Skeletal muscle tissue (tissue), 3 donors: ENCODE measurements at regions not wholly inside any gene's neighbourhood (a gene's known extent, or its start where the extent isn't known, plus 50 kb on each side); places are given as distances from the start of the nearest gene placed in this dataset.

Source experiments
- H3K27ac ChIP-seq: one replicate; pipeline ENCODE4 v1.7.0; 2013; ENCODE audit warnings: mild to moderate bottlenecking, low read depth, low read length, inconsistent platforms
- H3K27me3 ChIP-seq, 3 donors: one replicate each; pipeline ENCODE4 v1.7.0; 2013; ENCODE audit warnings: low read length in 3 of 3; ENCODE audit not compliant: control insufficient read depth in 3 of 3, insufficient read depth in 3 of 3
- H3K36me3 ChIP-seq, 3 donors: one replicate each; pipeline ENCODE4 v1.7.0; 2013; ENCODE audit warnings: low read length in 3 of 3; ENCODE audit not compliant: control insufficient read depth in 3 of 3, insufficient read depth in 3 of 3
- H3K4me1 ChIP-seq, 3 donors: one replicate each; pipeline ENCODE4 v1.7.0; 2013; ENCODE audit warnings: low read length in 3 of 3, mild to moderate bottlenecking in 3 of 3; ENCODE audit not compliant: control insufficient read depth in 3 of 3, insufficient read depth in 3 of 3
- H3K4me3 ChIP-seq, 3 donors: one replicate each; pipeline ENCODE4 v1.7.0; 2013; ENCODE audit warnings: low read length in 3 of 3
- H3K9ac ChIP-seq, 3 donors: one replicate each; pipeline ENCODE4 v1.7.0; 2013; ENCODE audit warnings: low read length in 3 of 3, mild to moderate bottlenecking in 3 of 3, moderate library complexity in 2 of 3, low read depth in 1 of 3
- H3K9me3 ChIP-seq, 3 donors: one replicate each; pipeline ENCODE4 v1.7.0; 2013; ENCODE audit warnings: low read length in 3 of 3; ENCODE audit not compliant: control insufficient read depth in 3 of 3
- donor health status: Osteomylitis.

GRCh38 chr20:52805843-52806242 lies 166.3 kb upstream of the TSHZ2 start:
- no peaks in the 10 kb centered on the region for H3K27me3 ChIP-seq
- no peak overlapping the region for H3K4me3 ChIP-seq
- no peak overlapping the region for H3K27ac ChIP-seq
- no peak overlapping the region for H3K9ac ChIP-seq
- no peaks in the 10 kb centered on the region for H3K36me3 ChIP-seq
- no peaks in the 10 kb centered on the region for H3K9me3 ChIP-seq
- H3K4me1 ChIP-seq: no peaks in the 10 kb centered on the region

GRCh38 chr20:52805296-52805571 lies 166.9 kb upstream of the TSHZ2 start:
- Histone ChIP-seq H3K9me3 (no peaks in the 10 kb centered on the region), H3K4me1 (no peaks in the 10 kb centered on the region), H3K36me3 (no peaks in the 10 kb centered on the region), H3K27me3 (no peaks in the 10 kb centered on the region), H3K27ac (no peak overlapping the region), H3K4me3 (no peak overlapping the region), H3K9ac (no peak overlapping the region)

- Histone ChIP-seq H3K27me3 (no peaks in the 10 kb centered on the region), H3K36me3 (no peaks in the 10 kb centered on the region), H3K27ac (no peak overlapping the region), H3K9ac (no peak overlapping the region), H3K4me1 (no peaks in the 10 kb centered on the region), H3K4me3 (no peak overlapping the region), H3K9me3 (no peaks in the 10 kb centered on the region)
These were observed 167.5 kb upstream of the TSHZ2 start for GRCh38 chr20:52804497-52805295.

- Histone ChIP-seq H3K9me3 (no peaks in the 10 kb centered on the region), H3K4me1 (no peaks in the 10 kb centered on the region), H3K27ac (no peak overlapping the region), H3K4me3 (no peak overlapping the region), H3K9ac (no peak overlapping the region), H3K27me3 (no peaks in the 10 kb centered on the region), H3K36me3 (no peaks in the 10 kb centered on the region)
These were observed 170.5 kb upstream of the TSHZ2 start for GRCh38 chr20:52801628-52802006.

- Histone ChIP-seq H3K4me1 (no peaks in the 10 kb centered on the region), H3K27ac (no peak overlapping the region), H3K9me3 (no peaks in the 10 kb centered on the region), H3K9ac (no peak overlapping the region), H3K4me3 (no peak overlapping the region), H3K36me3 (no peaks in the 10 kb centered on the region), H3K27me3 (no peaks in the 10 kb centered on the region)
These were observed 171.2 kb upstream of the TSHZ2 start for GRCh38 chr20:52800734-52801627.

GRCh38 chr20:52799130-52799529 lies 173.0 kb upstream of the TSHZ2 start:
- H3K4me1 ChIP-seq: no peaks in the 10 kb centered on the region
- no peaks in the 10 kb centered on the region for H3K9me3 ChIP-seq
- no peak overlapping the region for H3K27ac ChIP-seq
- H3K27me3 ChIP-seq: no peaks in the 10 kb centered on the region
- H3K4me3 ChIP-seq: no peak overlapping the region
- H3K36me3 ChIP-seq: no peaks in the 10 kb centered on the region
- H3K9ac ChIP-seq: no peak overlapping the region

GRCh38 chr20:52798124-52798523 lies 174.0 kb upstream of the TSHZ2 start:
- Histone ChIP-seq H3K4me3 (no peak overlapping the region), H3K4me1 (no peaks in the 10 kb centered on the region), H3K9ac (no peak overlapping the region), H3K36me3 (no peaks in the 10 kb centered on the region), H3K9me3 (no peaks in the 10 kb centered on the region), H3K27me3 (no peaks in the 10 kb centered on the region), H3K27ac (no peak overlapping the region)

- no peaks in the 10 kb centered on the region for H3K9me3 ChIP-seq
- H3K9ac ChIP-seq: no peak overlapping the region
- no peaks in the 10 kb centered on the region for H3K36me3 ChIP-seq
- no peaks in the 10 kb centered on the region for H3K27me3 ChIP-seq
- no peaks in the 10 kb centered on the region for H3K4me1 ChIP-seq
- H3K27ac ChIP-seq: no peak overlapping the region
- no peak overlapping the region for H3K4me3 ChIP-seq
These were observed 177.3 kb upstream of the TSHZ2 start for GRCh38 chr20:52794853-52795252.

GRCh38 chr20:52793339-52793963 lies 178.7 kb upstream of the TSHZ2 start:
- no peaks in the 10 kb centered on the region for H3K36me3 ChIP-seq
- no peaks in the 10 kb centered on the region for H3K27me3 ChIP-seq
- H3K4me3 ChIP-seq: no peak overlapping the region
- no peaks in the 10 kb centered on the region for H3K4me1 ChIP-seq
- no peak overlapping the region for H3K9ac ChIP-seq
- no peak overlapping the region for H3K27ac ChIP-seq
- H3K9me3 ChIP-seq: no peaks in the 10 kb centered on the region

GRCh38 chr20:52791091-52791490 lies 181.1 kb upstream of the TSHZ2 start:
- no peaks in the 10 kb centered on the region for H3K27me3 ChIP-seq
- H3K27ac ChIP-seq: no peak overlapping the region
- H3K9me3 ChIP-seq: no peaks in the 10 kb centered on the region
- no peak overlapping the region for H3K4me3 ChIP-seq
- H3K4me1 ChIP-seq: no peaks in the 10 kb centered on the region
- H3K36me3 ChIP-seq: no peaks in the 10 kb centered on the region
- H3K9ac ChIP-seq: no peak overlapping the region
